ENCODE measurements at regions not wholly inside any gene's neighbourhood (a gene's known extent, or its start where the extent isn't known, plus 50 kb on each side); places are given as distances from the start of the nearest gene placed in this dataset.

- TF ChIP-seq CTCF (IDR thresholded peaks at IDR 0.05) (no peak), POLR2A (IDR thresholded peaks at IDR 0.05) (no peak), POLR2AphosphoS5 (IDR thresholded peaks at IDR 0.05) (no peak)
Observed at GRCh38 chr20:63083831-63084562, 77.2 kb upstream of the BHLHE23 start.
